ENCODE measurements at regions not wholly inside any gene's neighbourhood (a gene's known extent, or its start where the extent isn't known, plus 50 kb on each side); places are given as distances from the start of the nearest gene placed in this dataset.
"Not testable (repeated sequence)": the region's sequence is repeated elsewhere in the genome, so short reads cannot be mapped to it uniquely, and the experiment has no call there.

DNA sequence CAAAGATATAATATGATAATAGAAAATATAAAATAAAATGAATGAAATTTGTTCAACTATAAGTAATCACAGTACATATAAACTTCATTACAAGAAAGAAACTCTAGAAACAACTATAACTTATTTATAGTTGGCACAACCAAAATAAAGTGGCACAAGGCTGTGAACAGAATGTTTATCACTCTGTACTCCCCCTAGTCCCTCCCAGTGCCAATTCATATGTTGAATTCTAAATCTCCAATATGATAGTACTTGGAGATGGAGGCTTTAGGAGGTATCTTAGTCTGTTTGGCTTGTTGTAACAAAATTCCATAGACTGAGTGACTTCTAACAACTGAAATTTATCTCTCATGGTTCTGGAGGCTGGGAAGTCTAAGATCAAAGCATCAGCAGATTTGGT is 145.0 kb upstream of the TMEM229A start:
- DNase-seq (ENCODE audit: low spot score in 2 of 2): no peak
- no peak for TF ChIP-seq POLR2A (IDR thresholded peaks at IDR 0.05)
- TF ChIP-seq, protein P1, sequence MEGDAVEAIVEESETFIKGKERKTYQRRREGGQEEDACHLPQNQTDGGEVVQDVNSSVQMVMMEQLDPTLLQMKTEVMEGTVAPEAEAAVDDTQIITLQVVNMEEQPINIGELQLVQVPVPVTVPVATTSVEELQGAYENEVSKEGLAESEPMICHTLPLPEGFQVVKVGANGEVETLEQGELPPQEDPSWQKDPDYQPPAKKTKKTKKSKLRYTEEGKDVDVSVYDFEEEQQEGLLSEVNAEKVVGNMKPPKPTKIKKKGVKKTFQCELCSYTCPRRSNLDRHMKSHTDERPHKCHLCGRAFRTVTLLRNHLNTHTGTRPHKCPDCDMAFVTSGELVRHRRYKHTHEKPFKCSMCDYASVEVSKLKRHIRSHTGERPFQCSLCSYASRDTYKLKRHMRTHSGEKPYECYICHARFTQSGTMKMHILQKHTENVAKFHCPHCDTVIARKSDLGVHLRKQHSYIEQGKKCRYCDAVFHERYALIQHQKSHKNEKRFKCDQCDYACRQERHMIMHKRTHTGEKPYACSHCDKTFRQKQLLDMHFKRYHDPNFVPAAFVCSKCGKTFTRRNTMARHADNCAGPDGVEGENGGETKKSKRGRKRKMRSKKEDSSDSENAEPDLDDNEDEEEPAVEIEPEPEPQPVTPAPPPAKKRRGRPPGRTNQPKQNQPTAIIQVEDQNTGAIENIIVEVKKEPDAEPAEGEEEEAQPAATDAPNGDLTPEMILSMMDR (IDR thresholded peaks at IDR 0.05): no peak
- intact Hi-C loops (cut with DNase I; ENCODE audit: low total_unique reads): no loop called here
- H3K4me3 ChIP-seq (ENCODE audit: low read depth, poor library complexity, severe bottlenecking): no peak overlapping the region

DNA sequence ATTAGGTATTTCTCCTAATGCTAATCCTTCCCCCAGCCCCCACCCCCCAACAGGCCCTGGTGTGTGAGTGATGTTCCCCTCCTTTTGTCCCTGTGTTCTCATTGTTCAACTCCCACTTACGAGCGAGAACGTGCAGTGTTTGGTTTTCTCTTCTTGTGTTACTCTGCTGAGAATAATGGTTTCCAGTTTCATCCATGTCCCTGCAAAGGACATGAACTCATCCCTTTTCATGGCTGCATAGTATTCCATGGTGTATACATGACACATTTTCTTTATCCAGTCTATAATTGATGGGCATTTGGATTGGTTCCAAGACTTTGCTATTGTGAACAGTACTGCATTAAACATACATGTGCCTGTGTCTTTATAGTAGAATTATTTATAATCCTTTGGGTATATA is 138.9 kb upstream of the TMEM229A start:
- DNase-seq (ENCODE audit: low spot score in 2 of 2); intact Hi-C loops (cut with DNase I; ENCODE audit: low total_unique reads); H3K4me3 ChIP-seq (ENCODE audit: low read depth, poor library complexity, severe bottlenecking): not testable (repeated sequence)
- WGBS, 2 donors: 88 to 96% methylated on average over 3 of the region's 3 CpGs

DNA sequence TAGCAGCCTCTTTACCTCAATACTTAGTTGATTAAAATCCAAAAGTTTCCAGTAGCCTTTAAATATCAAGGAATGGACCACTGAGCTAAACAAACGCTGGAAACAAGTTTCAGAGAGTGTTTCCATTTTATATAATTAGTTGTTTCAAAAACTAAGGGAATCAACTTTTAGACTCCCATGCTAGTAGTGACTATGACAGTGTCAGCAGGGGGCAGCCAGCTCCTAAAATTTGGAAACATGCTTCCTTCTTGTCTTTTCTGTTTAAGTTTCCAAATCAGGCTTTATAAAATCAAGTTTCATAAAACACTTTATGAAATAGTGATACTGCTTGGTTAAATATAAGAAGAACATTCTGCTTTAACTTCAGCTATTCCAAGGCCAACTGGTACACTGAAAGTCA is 138.2 kb upstream of the TMEM229A start:
- no peak overlapping the region for H3K4me3 ChIP-seq (ENCODE audit: low read depth, poor library complexity, severe bottlenecking)
- intact Hi-C loops (cut with DNase I; ENCODE audit: low total_unique reads): no loop called here
- TF ChIP-seq, protein P1 (IDR thresholded peaks at IDR 0.05): no peak
- no peak for TF ChIP-seq POLR2A (IDR thresholded peaks at IDR 0.05)
- WGBS, 2 donors: 18 to 30% methylated on average over 1 of the region's 1 CpG
- DNase-seq (ENCODE audit: low spot score in 2 of 2): no peak

DNA sequence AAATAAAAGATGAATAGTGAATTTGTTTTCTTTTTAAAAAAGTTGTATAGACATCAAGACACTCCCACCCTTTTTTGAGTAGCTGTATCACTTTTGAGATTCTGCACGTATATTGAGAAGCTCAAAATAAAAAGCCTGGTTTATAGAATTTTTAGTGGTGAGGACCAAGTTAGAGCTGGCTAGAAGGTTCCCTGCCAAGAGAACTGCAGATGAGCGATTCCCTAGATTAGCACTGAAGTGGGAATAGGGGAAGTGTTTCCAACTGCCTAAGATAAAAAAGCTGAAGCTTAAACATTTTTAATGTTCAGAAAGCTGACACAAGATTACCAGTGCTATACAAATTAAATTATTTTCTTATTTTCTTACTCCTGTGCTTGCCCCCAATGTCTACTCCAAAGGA is 135.7 kb upstream of the TMEM229A start:
- TF ChIP-seq POLR2A (IDR thresholded peaks at IDR 0.05): no peak
- TF ChIP-seq, protein P1 (IDR thresholded peaks at IDR 0.05): no peak
- H3K4me3 ChIP-seq (ENCODE audit: low read depth, poor library complexity, severe bottlenecking): no peak overlapping the region
- no peak for DNase-seq (ENCODE audit: low spot score in 2 of 2)
- intact Hi-C loops (cut with DNase I; ENCODE audit: low total_unique reads): no loop called here
- WGBS, 2 donors: 67 to 76% methylated on average over 2 of the region's 2 CpGs

- intact Hi-C loops (cut with DNase I; ENCODE audit: low total_unique reads): no loop called here
- DNase-seq (ENCODE audit: low spot score in 2 of 2): no peak
- TF ChIP-seq POLR2A (IDR thresholded peaks at IDR 0.05): no peak
- TF ChIP-seq, protein P1 (IDR thresholded peaks at IDR 0.05): no peak
Measured at GRCh38 chr7:124162667-124163066, 129.8 kb upstream of the TMEM229A start.

GRCh38 chr7:124155432-124156022 is 122.7 kb upstream of the TMEM229A start:
- WGBS, 2 donors: 38 to 39% methylated on average over 3 of the region's 3 CpGs
- TF ChIP-seq, protein P1 (IDR thresholded peaks at IDR 0.05): no peak
- no peak for TF ChIP-seq POLR2A (IDR thresholded peaks at IDR 0.05)
- intact Hi-C loops (cut with DNase I; ENCODE audit: low total_unique reads): no loop called here
- DNase-seq (ENCODE audit: low spot score in 2 of 2): no peak
- H3K4me3 ChIP-seq (ENCODE audit: low read depth, poor library complexity, severe bottlenecking): no peak overlapping the region

More at GRCh38 chr7:124162667-124163066, 129.8 kb upstream of the TMEM229A start:
- H3K4me3 ChIP-seq (ENCODE audit: low read depth, poor library complexity, severe bottlenecking): no peak overlapping the region

Data from lower leg skin (tissue), 4 donors.